ENCODE measurements at regions not wholly inside any gene's neighbourhood (a gene's known extent, or its start where the extent isn't known, plus 50 kb on each side); places are given as distances from the start of the nearest gene placed in this dataset.

DNA sequence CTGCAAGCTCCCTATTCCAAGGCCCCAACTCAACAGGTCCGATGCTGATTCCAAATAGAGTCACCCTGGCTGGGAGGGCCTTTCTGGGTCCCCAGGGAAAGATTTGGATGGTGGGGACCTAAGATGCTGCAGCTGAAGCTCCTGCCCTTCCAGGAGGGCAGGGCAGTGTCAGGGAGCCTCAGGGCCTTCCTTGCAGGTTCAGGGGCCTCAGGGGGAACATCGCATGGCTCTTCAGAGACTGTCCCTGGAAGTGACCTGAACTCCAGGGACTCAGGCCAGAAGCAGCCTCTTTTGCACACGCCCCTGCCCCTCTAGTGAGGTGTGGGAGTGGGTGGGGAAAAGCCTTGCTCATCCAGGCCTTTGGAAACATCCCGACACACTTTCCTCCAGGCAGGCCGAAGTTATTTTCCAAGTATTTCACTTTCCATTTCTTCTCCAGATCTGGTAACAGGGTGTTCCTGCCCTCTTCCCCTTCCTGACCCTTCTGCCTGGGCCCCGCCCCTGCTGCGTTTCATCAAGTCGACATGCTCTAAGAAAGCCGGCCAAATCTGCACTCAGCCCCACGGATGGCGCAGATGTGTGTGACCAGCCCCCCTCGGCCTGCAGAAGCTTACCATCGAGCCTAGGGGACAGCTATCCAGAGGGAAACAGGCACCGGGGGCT lies 159.5 kb downstream of the FGF18 start:
- TF ChIP-seq, protein P1, sequence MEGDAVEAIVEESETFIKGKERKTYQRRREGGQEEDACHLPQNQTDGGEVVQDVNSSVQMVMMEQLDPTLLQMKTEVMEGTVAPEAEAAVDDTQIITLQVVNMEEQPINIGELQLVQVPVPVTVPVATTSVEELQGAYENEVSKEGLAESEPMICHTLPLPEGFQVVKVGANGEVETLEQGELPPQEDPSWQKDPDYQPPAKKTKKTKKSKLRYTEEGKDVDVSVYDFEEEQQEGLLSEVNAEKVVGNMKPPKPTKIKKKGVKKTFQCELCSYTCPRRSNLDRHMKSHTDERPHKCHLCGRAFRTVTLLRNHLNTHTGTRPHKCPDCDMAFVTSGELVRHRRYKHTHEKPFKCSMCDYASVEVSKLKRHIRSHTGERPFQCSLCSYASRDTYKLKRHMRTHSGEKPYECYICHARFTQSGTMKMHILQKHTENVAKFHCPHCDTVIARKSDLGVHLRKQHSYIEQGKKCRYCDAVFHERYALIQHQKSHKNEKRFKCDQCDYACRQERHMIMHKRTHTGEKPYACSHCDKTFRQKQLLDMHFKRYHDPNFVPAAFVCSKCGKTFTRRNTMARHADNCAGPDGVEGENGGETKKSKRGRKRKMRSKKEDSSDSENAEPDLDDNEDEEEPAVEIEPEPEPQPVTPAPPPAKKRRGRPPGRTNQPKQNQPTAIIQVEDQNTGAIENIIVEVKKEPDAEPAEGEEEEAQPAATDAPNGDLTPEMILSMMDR (conservative IDR thresholded peaks at IDR 0.05) = no peak
- TF ChIP-seq EZH2 (IDR thresholded peaks at IDR 0.05; ENCODE audit: low read depth) = no peak
